Karpas-422 (cell line): ENCODE measurements at regions not wholly inside any gene's neighbourhood (a gene's known extent, or its start where the extent isn't known, plus 50 kb on each side); places are given as distances from the start of the nearest gene placed in this dataset.

Source experiments
- DNase-seq: peaks from one replicate; pipeline ENCODE4 v3.0.0-alpha.2; 2015
- H2AFZ ChIP-seq: fragments of 200-600 bp; sonication (generic); 2 replicates; pipeline ENCODE4 v1.6.1; 2014; ENCODE audit warnings: antibody characterized with exemption, low read length, mixed read lengths
- H3K27ac ChIP-seq: fragments of 200-600 bp; sonication (generic); 2 replicates; pipeline ENCODE4 v1.5.1; 2014; ENCODE audit warnings: mild to moderate bottlenecking, low read length, moderate library complexity
- H3K27me3 ChIP-seq: fragments of 200-600 bp; sonication (generic); 2 replicates; pipeline ENCODE4 v1.6.1; 2014; ENCODE audit warnings: low read length, mixed read lengths
- H3K36me3 ChIP-seq: fragments of 200-600 bp; sonication (generic); 2 replicates; pipeline ENCODE4 v1.6.1; 2014; ENCODE audit warnings: low read length, mixed read lengths; ENCODE audit not compliant: insufficient read depth
- H3K4me1 ChIP-seq: fragments of 200-600 bp; sonication (generic); 2 replicates; pipeline ENCODE4 v1.6.1; 2014; ENCODE audit warnings: mild to moderate bottlenecking, low read length, mixed read lengths
- H3K4me2 ChIP-seq: fragments of 200-600 bp; sonication (generic); 2 replicates; pipeline ENCODE4 v1.6.1; 2014; ENCODE audit warnings: low read length, low read depth, mild to moderate bottlenecking; ENCODE audit not compliant: poor library complexity, severe bottlenecking
- H3K4me3 ChIP-seq: fragments of 200-600 bp; sonication (generic); 2 replicates; pipeline ENCODE4 v1.5.1; 2014; ENCODE audit warnings: mild to moderate bottlenecking, antibody characterized with exemption, low read length, mixed read lengths
- H3K79me2 ChIP-seq: fragments of 200-600 bp; sonication (generic); 2 replicates; pipeline ENCODE4 v1.6.1; 2014; ENCODE audit warnings: mild to moderate bottlenecking, low read length, mixed read lengths
- H3K9ac ChIP-seq: fragments of 200-600 bp; sonication (generic); 2 replicates; pipeline ENCODE4 v1.6.0; 2014; ENCODE audit warnings: low read length
- H3K9me2 ChIP-seq: fragments of 200-600 bp; sonication (generic), shearing (Covaris generic); replicated peaks from 2 replicates; pipeline ENCODE4 v1.6.0; 2014; ENCODE audit warnings: mild to moderate bottlenecking, low read length, moderate library complexity; ENCODE audit not compliant: insufficient read depth
- H3K9me3 ChIP-seq: fragments of 300-700, 200-600 bp; sonication (generic); 2 replicates; pipeline ENCODE4 v1.6.1; 2014; ENCODE audit warnings: low read length, mixed read lengths
- H4K20me1 ChIP-seq: fragments of 200-600 bp; sonication (generic); 2 replicates; pipeline ENCODE4 v1.6.1; 2014; ENCODE audit warnings: mild to moderate bottlenecking, antibody characterized with exemption, low read length, low read depth; ENCODE audit not compliant: insufficient read depth

GRCh38 chr2:153557211-153557610 is 78.6 kb upstream of the RPRM start:
- Histone ChIP-seq H3K27me3 (no peaks in the 10 kb centered on the region), H3K79me2 (no peaks in the 10 kb centered on the region), H4K20me1 (no peaks in the 10 kb centered on the region), H3K9me3 (no peaks in the 10 kb centered on the region), H3K36me3 (no peaks in the 10 kb centered on the region), H3K9me2 (no peaks in the 10 kb centered on the region), H3K9ac (no peak overlapping the region), H2AFZ (no peak overlapping the region; the same call in 1 of the 2 replicates), H3K4me3 (no peak overlapping the region), H3K27ac (no peak overlapping the region), H3K4me2 (no peak overlapping the region), H3K4me1 (peaks cover 13% of the 10 kb centered on the region)
- no peak for DNase-seq

GRCh38 chr2:153557714-153558113 is 79.2 kb upstream of the RPRM start:
- no peak for DNase-seq
- no peaks in the 10 kb centered on the region for H3K27me3 ChIP-seq
- no peak overlapping the region; the same call in 1 of the 2 replicates for H2AFZ ChIP-seq
- no peaks in the 10 kb centered on the region for H4K20me1 ChIP-seq
- H3K9ac ChIP-seq: no peak overlapping the region
- no peak overlapping the region for H3K27ac ChIP-seq
- no peak overlapping the region for H3K4me3 ChIP-seq
- no peak overlapping the region for H3K4me2 ChIP-seq
- no peaks in the 10 kb centered on the region for H3K79me2 ChIP-seq
- H3K4me1 ChIP-seq: peaks cover 13% of the 10 kb centered on the region
- no peaks in the 10 kb centered on the region for H3K36me3 ChIP-seq
- no peaks in the 10 kb centered on the region for H3K9me3 ChIP-seq
- no peaks in the 10 kb centered on the region for H3K9me2 ChIP-seq

- Histone ChIP-seq H3K9ac (no peak overlapping the region), H3K4me2 (no peak overlapping the region), H3K4me1 (peaks cover 15% of the 10 kb centered on the region), H4K20me1 (no peaks in the 10 kb centered on the region), H2AFZ (no peak overlapping the region), H3K27ac (no peak overlapping the region), H3K9me2 (no peaks in the 10 kb centered on the region), H3K36me3 (no peaks in the 10 kb centered on the region), H3K79me2 (no peaks in the 10 kb centered on the region), H3K27me3 (no peaks in the 10 kb centered on the region), H3K4me3 (no peak overlapping the region), H3K9me3 (no peaks in the 10 kb centered on the region)
- DNase-seq: no peak
These were observed 79.7 kb upstream of the RPRM start for GRCh38 chr2:153558247-153558646.

GRCh38 chr2:153567367-153567766 is 88.8 kb upstream of the RPRM start:
- H2AFZ ChIP-seq: 0 out of 2 replicates have a peak overlapping the region, but pooled peaks have one; percentile 13

GRCh38 chr2:153568105-153568504 is 89.5 kb upstream of the RPRM start:
- Histone ChIP-seq H3K36me3 (no peaks in the 10 kb centered on the region), H2AFZ (0 out of 2 replicates have a peak overlapping the region, but pooled peaks have one; percentile 13), H4K20me1 (no peaks in the 10 kb centered on the region), H3K27me3 (no peaks in the 10 kb centered on the region), H3K9ac (peak overlapping the region; percentile 11; the same call in 1 of the 2 replicates), H3K9me3 (no peaks in the 10 kb centered on the region), H3K27ac (peak overlapping the region; percentile 90), H3K79me2 (no peaks in the 10 kb centered on the region), H3K4me1 (peaks cover 50% of the 10 kb centered on the region), H3K4me2 (peak overlapping the region; percentile 74), H3K9me2 (no peaks in the 10 kb centered on the region), H3K4me3 (peak overlapping the region; percentile 48; the same call in 1 of the 2 replicates)
- no peak for DNase-seq

More at GRCh38 chr2:153567367-153567766, 88.8 kb upstream of the RPRM start:
- Histone ChIP-seq H3K4me1 (peaks cover 50% of the 10 kb centered on the region), H3K9me3 (no peaks in the 10 kb centered on the region), H3K27me3 (no peaks in the 10 kb centered on the region), H3K79me2 (no peaks in the 10 kb centered on the region), H3K36me3 (no peaks in the 10 kb centered on the region), H3K4me2 (peak overlapping the region; percentile 74), H3K27ac (peak overlapping the region; percentile 90; the same call in 1 of the 2 replicates), H3K9ac (no peak overlapping the region), H4K20me1 (no peaks in the 10 kb centered on the region), H3K9me2 (no peaks in the 10 kb centered on the region), H3K4me3 (no peak overlapping the region)
- no peak for DNase-seq

- Histone ChIP-seq H3K27me3 (no peaks in the 10 kb centered on the region), H3K9ac (no peak overlapping the region), H3K9me3 (no peaks in the 10 kb centered on the region), H3K9me2 (peaks cover 4% of the 10 kb centered on the region; the same call in 1 of the 2 replicates), H3K36me3 (no peaks in the 10 kb centered on the region), H4K20me1 (no peaks in the 10 kb centered on the region), H2AFZ (no peak overlapping the region), H3K4me1 (peaks cover 23% of the 10 kb centered on the region), H3K27ac (no peak overlapping the region), H3K79me2 (no peaks in the 10 kb centered on the region), H3K4me3 (no peak overlapping the region), H3K4me2 (no peak overlapping the region)
- peak; percentile 52 for DNase-seq
These were observed 96.8 kb upstream of the RPRM start for GRCh38 chr2:153575171-153575853.

- no peaks in the 10 kb centered on the region for H3K79me2 ChIP-seq
These were observed 105.7 kb upstream of the RPRM start for GRCh38 chr2:153584244-153584643.

GRCh38 chr2:153588408-153588807 is 109.8 kb upstream of the RPRM start:
- no peaks in the 10 kb centered on the region for H4K20me1 ChIP-seq
- no peak overlapping the region for H3K9ac ChIP-seq
- no peaks in the 10 kb centered on the region for H3K27me3 ChIP-seq
- no peaks in the 10 kb centered on the region for H3K36me3 ChIP-seq
- no peak overlapping the region for H3K4me2 ChIP-seq
- H3K9me2 ChIP-seq: no peaks in the 10 kb centered on the region
- H3K27ac ChIP-seq: no peak overlapping the region
- no peak overlapping the region for H2AFZ ChIP-seq
- no peaks in the 10 kb centered on the region for H3K9me3 ChIP-seq
- DNase-seq: no peak
- H3K4me1 ChIP-seq: peaks cover 8% of the 10 kb centered on the region
- no peaks in the 10 kb centered on the region for H3K79me2 ChIP-seq
- no peak overlapping the region for H3K4me3 ChIP-seq

More at GRCh38 chr2:153584244-153584643, 105.7 kb upstream of the RPRM start:
- no peaks in the 10 kb centered on the region for H3K9me2 ChIP-seq
- no peak overlapping the region for H3K4me2 ChIP-seq
- H3K4me1 ChIP-seq: peaks cover 16% of the 10 kb centered on the region
- H3K4me3 ChIP-seq: no peak overlapping the region
- H3K9ac ChIP-seq: no peak overlapping the region
- no peaks in the 10 kb centered on the region for H3K9me3 ChIP-seq
- DNase-seq: peak; percentile 59
- H2AFZ ChIP-seq: no peak overlapping the region
- H3K36me3 ChIP-seq: no peaks in the 10 kb centered on the region
- H3K27me3 ChIP-seq: no peaks in the 10 kb centered on the region
- H3K27ac ChIP-seq: no peak overlapping the region
- no peaks in the 10 kb centered on the region for H4K20me1 ChIP-seq
